ENCODE measurements at regions not wholly inside any gene's neighbourhood (a gene's known extent, or its start where the extent isn't known, plus 50 kb on each side); places are given as distances from the start of the nearest gene placed in this dataset.
"Not testable (repeated sequence)": the region's sequence is repeated elsewhere in the genome, so short reads cannot be mapped to it uniquely, and the experiment has no call there.

- no peak for DNase-seq
Observed at GRCh38 chr10:65614956-65615565, 1310.8 kb upstream of the LRRTM3 start.

GRCh38 chr10:65618126-65618525 lies 1307.7 kb upstream of the LRRTM3 start:
- no peak for DNase-seq

GRCh38 chr10:65620404-65621048 lies 1305.3 kb upstream of the LRRTM3 start:
- no peak for DNase-seq

- DNase-seq: no peak
Observed at GRCh38 chr10:65622608-65623007, 1303.2 kb upstream of the LRRTM3 start.

GRCh38 chr10:65628493-65629139 lies 1297.2 kb upstream of the LRRTM3 start:
- no peak for DNase-seq

GRCh38 chr10:65660006-65660405 lies 1265.8 kb upstream of the LRRTM3 start:
- no peak for DNase-seq

GRCh38 chr10:65670087-65670486 lies 1255.7 kb upstream of the LRRTM3 start:
- DNase-seq: no peak

GRCh38 chr10:65670596-65670995 lies 1255.2 kb upstream of the LRRTM3 start:
- DNase-seq: not testable (repeated sequence)

- DNase-seq: no peak
Observed at GRCh38 chr10:65675236-65675635, 1250.6 kb upstream of the LRRTM3 start.

- no peak for DNase-seq
Observed at GRCh38 chr10:65684896-65685295, 1240.9 kb upstream of the LRRTM3 start.

- DNase-seq: no peak
Observed at GRCh38 chr10:65701168-65701776, 1224.6 kb upstream of the LRRTM3 start.

GRCh38 chr10:65708057-65708456 lies 1217.8 kb upstream of the LRRTM3 start:
- DNase-seq: no peak

GRCh38 chr10:65710306-65710705 lies 1215.5 kb upstream of the LRRTM3 start:
- DNase-seq: no peak

GRCh38 chr10:65719790-65720189 lies 1206.0 kb upstream of the LRRTM3 start:
- no peak for DNase-seq

- no peak for DNase-seq
Observed at GRCh38 chr10:65720901-65721300, 1204.9 kb upstream of the LRRTM3 start.

GRCh38 chr10:65723525-65723924 lies 1202.3 kb upstream of the LRRTM3 start:
- DNase-seq: no peak

- no peak for DNase-seq
Observed at GRCh38 chr10:65735382-65735781, 1190.5 kb upstream of the LRRTM3 start.

- no peak for DNase-seq
Observed at GRCh38 chr10:65742906-65743305, 1182.9 kb upstream of the LRRTM3 start.

- no peak for DNase-seq
Observed at GRCh38 chr10:65751218-65751617, 1174.6 kb upstream of the LRRTM3 start.

GRCh38 chr10:65751896-65752295 lies 1173.9 kb upstream of the LRRTM3 start:
- DNase-seq: no peak

GRCh38 chr10:65753532-65753931 lies 1172.3 kb upstream of the LRRTM3 start:
- no peak for DNase-seq

- no peak for DNase-seq
Observed at GRCh38 chr10:65754112-65754511, 1171.7 kb upstream of the LRRTM3 start.

- DNase-seq: no peak
Observed at GRCh38 chr10:65762311-65762710, 1163.5 kb upstream of the LRRTM3 start.

- DNase-seq: no peak
Observed at GRCh38 chr10:65765006-65765541, 1160.8 kb upstream of the LRRTM3 start.

Measured in KG1 (cell line).